HepG2 (cell line): ENCODE measurements at regions not wholly inside any gene's neighbourhood (a gene's known extent, or its start where the extent isn't known, plus 50 kb on each side); places are given as distances from the start of the nearest gene placed in this dataset.

Experiments used
- BATF2 ChIP-seq: sonication (generic); formaldehyde crosslinking; IDR thresholded peaks from 2 replicates; pipeline ENCODE4 v1.8.0; 2022; ENCODE audit warnings: mild to moderate bottlenecking, missing genetic modification reagents, moderate library complexity
- CEBPZ ChIP-seq: IDR thresholded peaks from 2 replicates; pipeline ENCODE4 v1.6.1; 2012; ENCODE audit warnings: low read length, improper control_type of control experiment
- CREB1 ChIP-seq, 2 experiments: fragments of 450-650 bp in 1 of 2; IDR thresholded peaks; 2 replicates each; pipeline ENCODE4 v1.6.1; 2016 to 2017; ENCODE audit warnings: control low read depth in 1 of 2, mild to moderate bottlenecking in 1 of 2, missing compliant biosample characterization in 1 of 2, missing genetic modification characterization in 1 of 2
- DPF2 ChIP-seq: sonication (generic); formaldehyde crosslinking; IDR thresholded peaks from 2 replicates; pipeline ENCODE4 v1.4.0; 2020; ENCODE audit warnings: mild to moderate bottlenecking, low read depth, missing genetic modification reagents, borderline replicate concordance
- GABPB1 ChIP-seq: IDR thresholded peaks from 2 replicates; pipeline ENCODE4 v1.6.1; 2016; ENCODE audit warnings: mild to moderate bottlenecking, missing genetic modification reagents, moderate library complexity, missing compliant biosample characterization
- MEIS2 ChIP-seq: sonication (generic); formaldehyde crosslinking; IDR thresholded peaks from 2 replicates; pipeline ENCODE4 v1.9.0; 2021; ENCODE audit warnings: mild to moderate bottlenecking, missing genetic modification reagents
- MLXIP ChIP-seq: sonication (generic); formaldehyde crosslinking; IDR thresholded peaks from 2 replicates; pipeline ENCODE4 v1.9.0; 2021; ENCODE audit warnings: missing genetic modification reagents, borderline replicate concordance
- MYNN ChIP-seq: sonication (generic); formaldehyde crosslinking; IDR thresholded peaks from 2 replicates; pipeline ENCODE4 v1.4.0; 2020; ENCODE audit warnings: mild to moderate bottlenecking, low read depth, missing genetic modification reagents
- SAP130 ChIP-seq: IDR thresholded peaks from 2 replicates; pipeline ENCODE4 v1.6.1; 2016; ENCODE audit warnings: low read depth
- ZBTB33 ChIP-seq: sonication (generic); formaldehyde crosslinking; IDR thresholded peaks from 2 replicates; pipeline ENCODE4 v1.4.0; 2020; ENCODE audit warnings: missing genetic modification reagents
- ZNF547 ChIP-seq: sonication (generic); formaldehyde crosslinking; IDR thresholded peaks from 2 replicates; pipeline ENCODE4 v1.5.1; 2020; ENCODE audit warnings: mild to moderate bottlenecking, missing genetic modification reagents
- TF ChIP-seq, protein P1 (sequence below), 2 experiments: sonication (generic) in 1 of 2; formaldehyde crosslinking in 1 of 2; IDR thresholded peaks; 2 replicates each; pipeline versions ENCODE4 v1.6.1 to v1.9.0; 2014 to 2022; ENCODE audit warnings: antibody characterized with exemption in 1 of 2, borderline replicate concordance in 1 of 2, inconsistent platforms in 1 of 2, low read depth in 1 of 2, missing genetic modification reagents in 1 of 2

DNA sequence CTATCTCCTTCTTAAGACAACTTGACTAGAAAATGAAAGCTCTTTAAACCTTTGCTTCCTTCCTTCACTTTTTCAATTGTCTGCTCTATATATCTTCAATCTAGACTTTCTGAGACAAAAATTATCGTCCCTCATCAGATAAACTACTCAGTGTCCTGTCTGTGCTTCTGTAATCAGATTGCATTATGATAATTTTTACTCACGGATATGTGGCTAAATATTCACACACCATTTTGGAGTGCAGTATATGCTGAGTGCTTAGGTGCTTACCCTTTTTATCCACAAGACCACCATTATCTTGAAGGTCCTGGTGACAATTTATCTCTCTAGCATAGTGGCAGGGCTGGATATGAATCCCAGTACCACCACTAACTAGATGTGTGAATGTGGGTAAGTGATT is 1012.3 kb downstream of the TUSC7 start (continued):
- no peak for TF ChIP-seq CEBPZ
- no peak for TF ChIP-seq ZBTB33 (CRISPR knock-in tag)
- no peak for TF ChIP-seq DPF2 (CRISPR knock-in tag)
- no peak for TF ChIP-seq ZNF547 (CRISPR knock-in tag)
- no peak for TF ChIP-seq MLXIP
- no peak for TF ChIP-seq CREB1 (IDR thresholded peaks at IDR 0.05)
- TF ChIP-seq CREB1 (CRISPR knock-in tag; IDR thresholded peaks at IDR 0.05): no peak
- TF ChIP-seq, protein P1, sequence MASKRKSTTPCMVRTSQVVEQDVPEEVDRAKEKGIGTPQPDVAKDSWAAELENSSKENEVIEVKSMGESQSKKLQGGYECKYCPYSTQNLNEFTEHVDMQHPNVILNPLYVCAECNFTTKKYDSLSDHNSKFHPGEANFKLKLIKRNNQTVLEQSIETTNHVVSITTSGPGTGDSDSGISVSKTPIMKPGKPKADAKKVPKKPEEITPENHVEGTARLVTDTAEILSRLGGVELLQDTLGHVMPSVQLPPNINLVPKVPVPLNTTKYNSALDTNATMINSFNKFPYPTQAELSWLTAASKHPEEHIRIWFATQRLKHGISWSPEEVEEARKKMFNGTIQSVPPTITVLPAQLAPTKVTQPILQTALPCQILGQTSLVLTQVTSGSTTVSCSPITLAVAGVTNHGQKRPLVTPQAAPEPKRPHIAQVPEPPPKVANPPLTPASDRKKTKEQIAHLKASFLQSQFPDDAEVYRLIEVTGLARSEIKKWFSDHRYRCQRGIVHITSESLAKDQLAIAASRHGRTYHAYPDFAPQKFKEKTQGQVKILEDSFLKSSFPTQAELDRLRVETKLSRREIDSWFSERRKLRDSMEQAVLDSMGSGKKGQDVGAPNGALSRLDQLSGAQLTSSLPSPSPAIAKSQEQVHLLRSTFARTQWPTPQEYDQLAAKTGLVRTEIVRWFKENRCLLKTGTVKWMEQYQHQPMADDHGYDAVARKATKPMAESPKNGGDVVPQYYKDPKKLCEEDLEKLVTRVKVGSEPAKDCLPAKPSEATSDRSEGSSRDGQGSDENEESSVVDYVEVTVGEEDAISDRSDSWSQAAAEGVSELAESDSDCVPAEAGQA (IDR thresholded peaks at IDR 0.05; ENCODE audit: low read depth): no peak
- TF ChIP-seq, protein P1 (CRISPR knock-in tag; IDR thresholded peaks at IDR 0.05; ENCODE audit: borderline replicate concordance): no peak
- no peak for TF ChIP-seq SAP130 (CRISPR knock-in tag)
- TF ChIP-seq MYNN (CRISPR knock-in tag): no peak
- TF ChIP-seq GABPB1 (CRISPR knock-in tag): no peak
- TF ChIP-seq MEIS2 (CRISPR knock-in tag): no peak
- TF ChIP-seq BATF2 (CRISPR knock-in tag): no peak
